ENCODE measurements at regions not wholly inside any gene's neighbourhood (a gene's known extent, or its start where the extent isn't known, plus 50 kb on each side); places are given as distances from the start of the nearest gene placed in this dataset.

GRCh38 chr3:117409701-117410459 is 700.3 kb downstream of the TUSC7 start:
- POLR2A ChIA-PET = no interaction called here
- CTCF ChIA-PET = no interaction called here

DNA sequence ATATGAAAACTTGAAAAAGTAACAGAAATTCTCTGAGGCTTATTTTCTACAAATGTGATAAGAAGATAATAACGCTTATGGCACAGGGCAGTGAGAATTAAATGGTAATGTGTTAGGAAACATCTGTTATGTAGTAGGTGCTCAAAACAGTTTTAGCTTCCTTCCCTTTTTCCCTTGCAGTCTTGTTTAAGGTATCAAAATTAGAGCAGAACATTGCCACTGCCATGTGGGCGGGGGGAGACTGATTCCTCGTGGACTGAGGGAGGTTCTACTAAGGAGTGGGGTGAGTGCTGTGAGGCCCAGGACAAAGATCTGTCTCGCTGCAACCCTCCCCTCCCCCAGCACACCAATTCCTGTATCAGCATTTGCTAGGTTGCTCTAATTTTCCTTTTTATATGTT is 702.4 kb downstream of the TUSC7 start:
- H3K9me3 ChIP-seq = no peaks in the 10 kb centered on the region
- no TSS peak for BruUV-seq (replicated peaks)
- no peaks in the 10 kb centered on the region for H3K36me3 ChIP-seq (ENCODE audit: control insufficient read depth, insufficient read depth, low read length)
- intact Hi-C loops (cut with micrococcal nuclease; ENCODE audit: unreplicated experiment) = no loop called here
- H3K9me3 Mint-ChIP-seq (ENCODE audit: unreplicated experiment) = peaks cover 9% of the 10 kb centered on the region
- ChIA-PET CTCF (no interaction called here), POLR2A (no interaction called here)
- H3K4me1 ChIP-seq = no peaks in the 10 kb centered on the region
- no peak for DNase-seq
- no peak for TF ChIP-seq CTCF (IDR thresholded peaks at IDR 0.05; ENCODE audit: insufficient read depth in 1 of 2, low read depth in 1 of 2, low read length in 1 of 2, severe bottlenecking in 1 of 2, unreplicated experiment in 1 of 2)
- H3K4me1 Mint-ChIP-seq (ENCODE audit: low read depth, unreplicated experiment) = no peaks in the 10 kb centered on the region
- no peak overlapping the region for H3K27ac Mint-ChIP-seq (ENCODE audit: unreplicated experiment)
- no peak overlapping the region for H3K4me3 Mint-ChIP-seq (ENCODE audit: unreplicated experiment)
- H3K27me3 ChIP-seq (replicated peaks; ENCODE audit: control insufficient read depth, insufficient read depth, low read length) = no peaks in the 10 kb centered on the region; the same call in 1 of the 2 replicates
- no peaks in the 10 kb centered on the region for H3K36me3 Mint-ChIP-seq (ENCODE audit: insufficient read depth, unreplicated experiment)
- no peak overlapping the region for H3K4me3 ChIP-seq (ENCODE audit: low read depth, low read length)
- peaks cover 22% of the 10 kb centered on the region for H3K27me3 Mint-ChIP-seq (ENCODE audit: insufficient read depth, unreplicated experiment)

More at GRCh38 chr3:117409701-117410459, 700.3 kb downstream of the TUSC7 start:
- BruUV-seq (replicated peaks) = no TSS peak
- Histone ChIP-seq H3K9me3 (no peaks in the 10 kb centered on the region), H3K36me3 (ENCODE audit: control insufficient read depth, insufficient read depth, low read length) (no peaks in the 10 kb centered on the region), H3K4me1 (no peaks in the 10 kb centered on the region), H3K4me3 (ENCODE audit: low read depth, low read length) (no peak overlapping the region), H3K27me3 (replicated peaks; ENCODE audit: control insufficient read depth, insufficient read depth, low read length) (no peaks in the 10 kb centered on the region; the same call in 1 of the 2 replicates)
- no peaks in the 10 kb centered on the region for H3K4me1 Mint-ChIP-seq (ENCODE audit: low read depth, unreplicated experiment)
- no peak for DNase-seq
- H3K27me3 Mint-ChIP-seq (ENCODE audit: insufficient read depth, unreplicated experiment) = peaks cover 18% of the 10 kb centered on the region
- no peak for TF ChIP-seq CTCF (IDR thresholded peaks at IDR 0.05; ENCODE audit: insufficient read depth in 1 of 2, low read depth in 1 of 2, low read length in 1 of 2, severe bottlenecking in 1 of 2, unreplicated experiment in 1 of 2)
- intact Hi-C loops (cut with micrococcal nuclease; ENCODE audit: unreplicated experiment) = no loop called here
- no peak overlapping the region for H3K4me3 Mint-ChIP-seq (ENCODE audit: unreplicated experiment)
- H3K27ac Mint-ChIP-seq (ENCODE audit: unreplicated experiment) = no peak overlapping the region
- H3K9me3 Mint-ChIP-seq (ENCODE audit: unreplicated experiment) = peaks cover 9% of the 10 kb centered on the region
- no peaks in the 10 kb centered on the region for H3K36me3 Mint-ChIP-seq (ENCODE audit: insufficient read depth, unreplicated experiment)

- intact Hi-C loops (cut with micrococcal nuclease; ENCODE audit: unreplicated experiment) = no loop called here
- ChIA-PET POLR2A (no interaction called here), CTCF (no interaction called here)
- Histone ChIP-seq H3K4me1 (no peaks in the 10 kb centered on the region), H3K36me3 (ENCODE audit: control insufficient read depth, insufficient read depth, low read length) (no peaks in the 10 kb centered on the region), H3K27me3 (replicated peaks; ENCODE audit: control insufficient read depth, insufficient read depth, low read length) (no peaks in the 10 kb centered on the region), H3K9me3 (no peaks in the 10 kb centered on the region), H3K4me3 (ENCODE audit: low read depth, low read length) (no peak overlapping the region)
- Mint-ChIP-seq H3K27ac (ENCODE audit: unreplicated experiment) (no peak overlapping the region), H3K27me3 (ENCODE audit: insufficient read depth, unreplicated experiment) (peaks cover 15% of the 10 kb centered on the region), H3K4me1 (ENCODE audit: low read depth, unreplicated experiment) (no peaks in the 10 kb centered on the region), H3K4me3 (ENCODE audit: unreplicated experiment) (no peak overlapping the region), H3K9me3 (ENCODE audit: unreplicated experiment) (no peaks in the 10 kb centered on the region), H3K36me3 (ENCODE audit: insufficient read depth, unreplicated experiment) (no peaks in the 10 kb centered on the region)
- BruUV-seq (replicated peaks) = no TSS peak
- no peak for TF ChIP-seq CTCF (IDR thresholded peaks at IDR 0.05; ENCODE audit: insufficient read depth in 1 of 2, low read depth in 1 of 2, low read length in 1 of 2, severe bottlenecking in 1 of 2, unreplicated experiment in 1 of 2)
- no peak for DNase-seq
Observed at GRCh38 chr3:117417411-117417810, 707.8 kb downstream of the TUSC7 start.
